GM12874 (cell line): ENCODE measurements at regions not wholly inside any gene's neighbourhood (a gene's known extent, or its start where the extent isn't known, plus 50 kb on each side); places are given as distances from the start of the nearest gene placed in this dataset.

ENCODE experiments used
- TF ChIP-seq, protein P1 (sequence below): IDR thresholded peaks from 2 replicates; pipeline ENCODE4 v1.5.1; 2011; ENCODE audit warnings: low read depth, mild to moderate bottlenecking, control low read depth, low read length, moderate library complexity; ENCODE audit not compliant: insufficient read depth

DNA sequence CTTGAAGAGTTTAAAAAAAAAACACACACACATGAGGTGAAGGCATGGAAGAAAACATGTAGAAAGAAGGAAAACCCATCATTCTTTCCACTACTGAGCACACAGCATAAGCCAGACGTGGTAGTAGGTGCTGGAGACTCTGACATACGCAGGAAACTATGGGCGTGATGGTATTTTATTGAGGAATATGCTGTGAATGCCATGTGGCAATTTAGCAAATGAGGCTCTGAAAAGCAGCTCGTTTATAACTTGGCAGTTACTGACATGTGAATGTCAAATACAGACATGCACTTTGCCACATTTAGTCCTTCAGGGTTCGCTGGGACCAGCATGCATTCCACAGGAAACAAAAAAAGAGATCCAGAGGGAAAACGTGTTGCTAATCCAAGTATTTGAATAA is 74.3 kb upstream of the IFNAR2 start:
- TF ChIP-seq, protein P1, sequence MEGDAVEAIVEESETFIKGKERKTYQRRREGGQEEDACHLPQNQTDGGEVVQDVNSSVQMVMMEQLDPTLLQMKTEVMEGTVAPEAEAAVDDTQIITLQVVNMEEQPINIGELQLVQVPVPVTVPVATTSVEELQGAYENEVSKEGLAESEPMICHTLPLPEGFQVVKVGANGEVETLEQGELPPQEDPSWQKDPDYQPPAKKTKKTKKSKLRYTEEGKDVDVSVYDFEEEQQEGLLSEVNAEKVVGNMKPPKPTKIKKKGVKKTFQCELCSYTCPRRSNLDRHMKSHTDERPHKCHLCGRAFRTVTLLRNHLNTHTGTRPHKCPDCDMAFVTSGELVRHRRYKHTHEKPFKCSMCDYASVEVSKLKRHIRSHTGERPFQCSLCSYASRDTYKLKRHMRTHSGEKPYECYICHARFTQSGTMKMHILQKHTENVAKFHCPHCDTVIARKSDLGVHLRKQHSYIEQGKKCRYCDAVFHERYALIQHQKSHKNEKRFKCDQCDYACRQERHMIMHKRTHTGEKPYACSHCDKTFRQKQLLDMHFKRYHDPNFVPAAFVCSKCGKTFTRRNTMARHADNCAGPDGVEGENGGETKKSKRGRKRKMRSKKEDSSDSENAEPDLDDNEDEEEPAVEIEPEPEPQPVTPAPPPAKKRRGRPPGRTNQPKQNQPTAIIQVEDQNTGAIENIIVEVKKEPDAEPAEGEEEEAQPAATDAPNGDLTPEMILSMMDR, result no peak

DNA sequence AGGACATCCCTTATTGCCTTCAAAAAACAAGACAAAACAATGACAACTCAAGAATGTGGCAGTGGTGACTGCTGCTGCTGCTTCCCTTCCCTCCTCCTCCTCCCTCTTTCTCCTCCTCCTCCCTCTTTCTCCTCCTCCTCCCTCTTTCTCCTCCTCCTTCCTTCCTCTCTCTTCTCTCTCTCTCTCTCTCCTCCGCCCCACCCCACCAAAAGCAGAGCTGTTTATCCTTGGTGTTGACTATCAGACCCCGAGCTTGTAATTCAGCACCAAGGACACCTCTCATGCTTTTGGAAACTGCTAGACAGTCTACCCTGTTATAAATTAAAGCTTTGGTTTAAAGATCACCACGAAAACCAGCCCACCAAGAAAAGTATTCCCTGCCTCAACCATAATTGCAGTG is 72.4 kb upstream of the IFNAR2 start:
- TF ChIP-seq, protein P1, result no peak

GRCh38 chr21:33158654-33159053 is 71.1 kb upstream of the IFNAR2 start:
- TF ChIP-seq, protein P1, result no peak

GRCh38 chr21:33162436-33162951 is 67.2 kb upstream of the IFNAR2 start:
- TF ChIP-seq, protein P1, result no peak

DNA sequence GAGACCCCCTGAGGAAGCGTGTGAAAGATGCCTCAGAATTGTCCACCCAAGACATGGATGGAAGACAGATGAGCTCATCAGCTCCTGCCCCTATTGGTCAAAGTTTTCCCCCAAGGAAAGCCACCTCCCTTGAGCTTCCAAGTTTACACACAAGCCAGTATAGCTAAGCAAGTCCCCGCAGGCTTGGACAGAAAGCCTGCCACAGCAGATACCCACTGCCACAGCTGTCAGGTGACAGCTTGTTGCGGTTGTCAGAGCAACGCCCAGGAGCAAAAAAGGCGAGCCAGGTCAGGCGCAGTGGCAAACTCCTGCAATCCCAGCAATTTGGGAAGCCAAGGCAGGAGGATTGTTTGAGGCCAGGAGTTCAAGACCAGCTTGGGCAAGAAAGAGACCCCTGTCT is 60.9 kb upstream of the IFNAR2 start:
- TF ChIP-seq, protein P1, result no peak

- TF ChIP-seq, protein P1, result no peak
Measured at GRCh38 chr21:33169359-33169758, 60.4 kb upstream of the IFNAR2 start.

- TF ChIP-seq, protein P1, result no peak
Measured at GRCh38 chr21:33171616-33172169, 58.0 kb upstream of the IFNAR2 start.

DNA sequence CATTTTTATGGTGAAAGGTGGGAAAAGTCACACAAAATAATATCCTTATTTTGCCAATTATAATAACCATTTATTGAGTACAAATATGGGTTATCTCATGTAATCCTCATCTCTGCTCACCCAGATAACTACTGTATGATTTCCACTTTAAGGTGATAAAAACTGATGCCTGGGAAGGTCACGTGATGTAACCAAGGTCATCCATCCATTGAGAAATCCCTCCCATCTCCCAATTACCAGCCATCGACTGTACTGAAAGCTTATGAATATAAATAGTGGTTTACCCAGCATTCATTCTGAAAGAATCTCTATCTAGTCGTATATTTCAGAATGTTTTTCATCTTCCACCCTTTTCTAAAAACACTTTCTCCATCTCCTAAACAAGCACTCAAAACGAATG is 55.0 kb upstream of the IFNAR2 start:
- TF ChIP-seq, protein P1, result no peak
